ENCODE measurements at regions not wholly inside any gene's neighbourhood (a gene's known extent, or its start where the extent isn't known, plus 50 kb on each side); places are given as distances from the start of the nearest gene placed in this dataset.

DNA sequence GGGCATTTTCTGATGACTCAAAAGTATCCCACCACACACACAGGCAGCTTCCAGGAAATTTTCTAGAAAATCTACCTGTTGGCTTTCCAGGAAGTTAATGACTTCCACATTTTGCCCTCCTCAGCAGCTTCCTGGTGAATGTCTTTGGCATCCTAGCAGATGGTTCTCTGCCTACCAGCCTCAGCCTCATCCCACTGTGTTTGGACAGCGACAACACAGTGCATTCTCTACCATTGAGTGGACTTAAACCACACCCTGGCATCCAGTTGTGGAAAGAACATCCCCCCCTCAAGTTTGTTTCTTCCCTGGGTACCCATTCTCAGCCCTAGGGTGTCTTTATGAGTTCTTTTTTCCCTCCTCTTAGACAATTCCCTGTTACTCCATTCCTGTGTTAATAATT lies 50.8 kb upstream of the GADL1 start:
- DNase-seq: no peak

DNA sequence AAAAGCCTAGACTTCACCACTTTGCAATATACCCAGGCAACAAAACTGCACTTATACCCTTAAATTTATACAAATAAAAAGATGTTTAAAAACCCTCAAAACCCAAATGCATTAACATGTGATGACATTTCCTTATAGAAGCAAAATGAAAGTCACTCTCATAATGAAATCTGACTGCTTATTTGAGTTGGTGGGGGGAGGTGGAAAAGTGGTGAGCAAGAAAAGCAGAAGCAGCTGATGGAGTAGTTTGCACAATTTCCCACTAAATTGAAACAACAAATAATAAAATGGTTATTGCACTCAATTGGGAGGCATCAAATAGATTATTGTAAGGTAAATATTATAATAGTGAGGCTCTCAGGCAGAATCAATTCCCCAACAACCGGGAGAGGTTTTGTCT lies 54.0 kb upstream of the GADL1 start:
- no peak for DNase-seq

- DNase-seq: no peak
Observed at GRCh38 chr3:30951826-30952225, 57.4 kb upstream of the GADL1 start.

DNA sequence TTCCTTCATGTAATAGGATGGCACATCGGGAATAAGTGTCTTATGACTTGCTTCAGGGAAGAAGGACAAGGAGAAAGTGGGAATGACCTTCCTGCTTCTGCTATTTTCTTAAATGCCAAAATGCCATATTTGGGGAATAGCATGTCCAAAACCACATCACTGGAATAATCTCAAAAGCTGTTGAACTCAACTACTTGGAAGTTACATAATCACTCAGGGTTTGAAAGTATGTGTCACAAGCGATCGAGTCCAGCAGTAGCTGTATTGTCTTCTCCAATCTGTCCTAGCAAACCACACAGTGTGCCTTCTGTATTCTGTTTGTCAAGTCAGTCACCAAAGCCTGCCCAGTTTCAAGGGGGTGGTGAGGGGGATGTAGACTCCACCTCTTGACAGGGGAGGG lies 58.3 kb upstream of the GADL1 start:
- DNase-seq: no peak

DNA sequence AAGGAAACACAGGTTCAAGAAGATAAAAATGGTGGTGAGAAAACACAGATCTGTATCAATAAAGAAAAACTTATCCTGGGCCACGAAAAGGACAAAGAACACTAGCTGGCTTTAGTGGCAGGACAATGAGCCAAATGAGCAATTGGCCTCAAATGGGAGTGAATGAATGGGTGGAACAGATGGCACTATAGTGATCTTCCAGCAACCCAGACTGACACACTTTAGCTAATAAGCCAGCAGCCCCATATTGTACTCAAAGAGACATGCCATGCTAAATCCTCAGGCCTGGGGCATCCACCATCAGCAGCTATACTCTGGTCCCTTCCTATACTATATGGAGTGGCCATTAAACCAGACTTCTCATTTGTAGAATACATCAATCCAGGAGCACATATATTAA lies 60.0 kb upstream of the GADL1 start:
- DNase-seq: no peak

DNA sequence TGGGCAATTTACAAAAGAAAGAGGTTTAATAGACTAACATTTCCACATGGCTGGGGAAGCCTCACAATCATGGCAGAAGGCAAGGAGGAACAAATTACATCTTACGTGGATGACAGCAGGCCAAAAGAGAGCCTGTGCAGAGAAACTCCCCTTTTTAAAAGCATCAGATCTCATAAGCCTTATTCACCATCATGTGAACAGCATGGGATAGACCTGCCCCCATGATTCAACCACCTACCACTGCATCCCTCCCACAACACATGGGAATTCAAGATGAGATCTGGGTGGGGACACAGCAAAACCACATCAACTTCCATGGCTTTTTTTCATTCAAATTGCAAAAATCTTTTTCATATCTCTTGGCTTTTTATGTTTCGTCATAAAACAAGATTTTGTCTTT lies 67.6 kb upstream of the GADL1 start:
- no peak for DNase-seq

GRCh38 chr3:30962493-30962892 lies 68.0 kb upstream of the GADL1 start:
- no peak for DNase-seq

DNA sequence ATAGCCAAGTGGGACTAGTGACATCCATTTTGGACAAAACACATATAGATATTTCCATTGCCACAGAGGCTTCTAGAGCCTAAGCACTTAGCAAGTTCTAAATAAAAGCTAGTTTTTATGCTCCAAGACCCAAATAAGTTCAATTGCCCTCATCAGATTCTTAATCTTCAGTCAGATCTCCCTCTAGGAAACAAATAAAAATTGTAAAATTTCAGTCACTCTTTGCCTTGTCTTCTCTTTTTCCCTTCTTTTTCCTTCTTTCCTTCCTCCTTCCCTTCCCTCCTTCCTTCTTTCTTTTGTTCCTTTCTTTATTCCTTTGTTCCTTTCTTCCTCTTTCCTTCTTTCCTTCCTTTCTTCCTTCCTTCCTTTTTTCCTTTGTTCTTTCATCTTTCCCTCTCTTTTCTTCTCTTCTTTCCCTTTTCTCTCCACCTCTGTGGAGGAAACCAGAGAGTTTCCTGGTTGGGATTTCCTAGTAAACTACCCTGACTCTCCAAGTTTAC lies 68.8 kb upstream of the GADL1 start:
- no peak for DNase-seq

GRCh38 chr3:30964612-30965011 lies 70.2 kb upstream of the GADL1 start:
- no peak for DNase-seq

- DNase-seq: no peak
Observed at GRCh38 chr3:30966896-30967295, 72.4 kb upstream of the GADL1 start.

GRCh38 chr3:30970183-30970582 lies 75.7 kb upstream of the GADL1 start:
- peak; percentile 6 for DNase-seq

GRCh38 chr3:30972449-30972848 lies 78.0 kb upstream of the GADL1 start:
- DNase-seq: no peak

- DNase-seq: no peak
Observed at GRCh38 chr3:30974071-30974470, 79.6 kb upstream of the GADL1 start.

DNA sequence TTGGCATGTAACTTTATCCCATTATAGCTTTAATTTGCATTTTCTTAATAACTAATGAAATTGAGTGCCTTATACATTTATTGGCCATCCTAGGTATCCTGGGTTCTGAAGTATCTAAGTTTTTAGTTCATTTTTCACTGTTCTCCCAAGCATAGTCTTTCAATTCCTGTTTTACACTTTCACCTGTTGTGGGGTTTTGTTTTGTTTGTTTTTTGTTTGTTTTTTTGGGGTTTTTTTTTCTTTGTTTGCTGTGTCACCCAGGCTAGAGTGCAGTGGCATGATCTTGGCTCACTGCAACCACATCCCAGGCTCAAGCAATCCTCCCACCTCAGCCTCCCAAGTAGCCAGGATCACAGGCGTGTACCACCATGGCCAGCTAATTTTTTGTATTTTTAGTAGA lies 83.1 kb upstream of the GADL1 start:
- no peak for DNase-seq

- no peak for DNase-seq
Observed at GRCh38 chr3:30980993-30981392, 86.5 kb upstream of the GADL1 start.

DNA sequence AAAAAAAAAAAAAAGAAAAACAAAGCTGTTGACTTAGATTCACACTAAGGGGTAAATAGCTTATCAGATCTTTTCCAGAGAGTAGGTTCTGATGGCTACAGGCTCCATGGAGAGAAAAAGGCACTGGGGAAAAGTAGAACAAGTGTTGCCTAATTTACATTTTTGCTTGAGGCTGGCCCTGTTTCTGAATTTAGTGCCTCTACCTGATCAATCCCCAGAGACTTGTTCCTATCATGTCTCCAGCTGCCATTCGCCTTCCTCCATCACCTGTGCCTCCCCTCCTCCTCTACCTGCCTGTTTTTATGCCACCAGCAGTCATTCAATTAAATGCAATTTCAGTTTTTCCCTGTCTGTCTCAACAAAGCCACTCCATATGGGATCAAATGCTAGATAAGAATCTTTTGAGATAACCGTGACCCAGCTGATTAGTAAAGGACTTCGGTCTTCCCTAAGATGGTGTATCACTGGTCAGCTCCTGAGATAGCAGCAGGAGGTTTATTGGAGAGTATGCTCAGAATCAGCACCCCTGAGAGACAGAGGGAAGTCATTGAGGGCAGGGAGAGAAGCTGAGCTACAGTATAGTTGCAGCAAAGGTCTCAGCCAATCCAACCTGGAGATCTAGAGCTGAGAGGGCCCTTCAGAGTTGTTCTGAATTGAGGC lies 88.1 kb upstream of the GADL1 start:
- DNase-seq: no peak

DNA sequence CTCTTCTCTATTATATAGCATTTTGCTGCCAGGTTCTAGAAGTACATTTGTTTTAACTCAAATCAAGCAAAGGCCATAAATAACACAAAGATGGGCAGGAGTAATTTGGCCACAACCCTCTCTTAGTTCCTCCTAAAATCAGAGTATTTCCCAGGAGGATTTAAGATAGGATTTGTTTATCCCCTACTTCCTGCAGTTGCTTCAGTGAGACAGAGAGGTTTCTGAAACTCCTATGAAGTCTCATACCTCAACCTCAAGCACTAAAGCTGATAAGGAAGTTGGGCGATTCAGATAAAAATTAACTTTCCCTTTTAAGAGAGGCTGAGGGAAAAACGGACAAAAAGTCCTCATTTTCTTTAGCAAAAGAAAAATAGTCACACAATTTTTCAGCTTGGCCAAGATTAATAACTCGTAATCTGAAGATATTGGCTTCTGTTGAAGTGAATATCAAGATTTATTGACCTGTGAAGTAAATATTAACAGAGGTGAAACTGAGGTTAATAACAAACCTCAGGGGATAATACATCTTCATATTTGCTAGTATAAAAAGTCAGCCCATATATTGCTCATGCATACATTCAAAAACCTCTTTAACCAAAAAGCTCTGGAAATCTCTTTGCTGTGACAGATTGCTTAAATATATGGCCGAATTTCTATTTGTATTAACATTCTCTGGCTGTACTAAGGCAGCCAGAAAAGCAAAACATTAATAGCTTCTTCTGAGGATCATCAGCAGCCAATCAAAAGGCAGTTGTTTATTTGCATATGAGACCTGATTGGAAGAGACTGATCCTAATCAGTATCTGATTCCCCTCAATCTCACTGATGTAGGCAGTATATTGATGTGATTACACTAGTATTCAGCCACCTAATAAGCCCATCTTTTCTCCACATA lies 90.6 kb upstream of the GADL1 start:
- no peak for DNase-seq

DNA sequence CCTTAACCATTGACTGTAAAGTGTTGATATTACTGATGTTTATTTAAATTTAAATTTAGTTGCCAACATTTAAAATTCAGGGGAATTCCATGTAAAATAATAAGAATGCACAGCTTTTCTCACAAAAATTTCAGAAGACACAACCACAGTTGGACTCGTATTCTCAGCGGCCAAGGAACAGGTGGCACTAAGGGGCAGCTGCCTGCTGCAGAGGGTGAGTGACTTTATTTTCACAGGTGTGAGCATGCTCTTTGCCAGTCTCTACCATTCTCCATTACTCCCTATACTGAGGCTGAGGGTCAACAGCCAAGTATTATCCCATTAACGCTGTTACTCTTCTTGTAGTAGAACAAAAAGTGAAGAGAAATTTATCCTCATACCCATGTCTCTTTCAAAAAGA lies 92.1 kb upstream of the GADL1 start:
- DNase-seq: no peak

DNA sequence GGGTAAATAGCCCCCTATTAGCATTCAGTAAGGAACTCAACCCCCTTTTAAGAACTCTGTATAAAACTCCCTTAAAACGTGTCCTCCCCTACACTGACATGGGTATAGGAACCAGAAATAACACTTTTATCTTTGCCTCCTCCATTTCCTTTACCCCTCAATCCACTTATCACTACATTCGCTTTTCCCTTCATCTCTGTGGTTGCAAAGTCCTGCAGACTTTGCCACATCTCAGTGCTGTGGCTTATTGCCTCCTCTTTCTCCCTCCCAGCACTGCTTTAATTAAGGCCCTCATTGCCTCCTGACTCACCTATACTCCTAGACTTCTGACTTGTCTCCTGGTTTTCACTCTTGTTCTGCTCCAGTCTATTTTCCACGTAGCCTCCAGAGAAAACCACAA lies 94.3 kb upstream of the GADL1 start:
- no peak for DNase-seq

GRCh38 chr3:30989276-30990030 lies 95.0 kb upstream of the GADL1 start:
- no peak for DNase-seq

DNA sequence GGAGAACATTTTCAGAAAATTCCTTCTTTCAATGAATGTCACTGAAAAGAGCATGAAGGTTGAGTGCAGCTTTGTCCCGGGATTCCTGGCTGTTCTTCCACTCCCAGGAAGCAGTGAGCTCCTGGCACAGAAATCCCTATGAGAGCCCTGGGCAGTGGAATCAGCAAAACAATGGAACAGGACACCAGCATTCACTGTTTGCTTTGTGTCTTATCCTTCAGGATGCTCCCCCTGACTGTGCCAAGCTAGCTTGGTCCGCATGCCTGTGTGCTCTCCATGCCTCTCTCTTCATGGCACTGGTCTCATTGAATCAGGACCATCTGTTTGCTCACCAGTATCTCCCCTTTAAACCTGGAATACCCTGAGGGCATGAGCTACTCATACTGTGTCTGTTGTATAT lies 102.0 kb upstream of the GADL1 start:
- DNase-seq: peak; percentile 43

DNA sequence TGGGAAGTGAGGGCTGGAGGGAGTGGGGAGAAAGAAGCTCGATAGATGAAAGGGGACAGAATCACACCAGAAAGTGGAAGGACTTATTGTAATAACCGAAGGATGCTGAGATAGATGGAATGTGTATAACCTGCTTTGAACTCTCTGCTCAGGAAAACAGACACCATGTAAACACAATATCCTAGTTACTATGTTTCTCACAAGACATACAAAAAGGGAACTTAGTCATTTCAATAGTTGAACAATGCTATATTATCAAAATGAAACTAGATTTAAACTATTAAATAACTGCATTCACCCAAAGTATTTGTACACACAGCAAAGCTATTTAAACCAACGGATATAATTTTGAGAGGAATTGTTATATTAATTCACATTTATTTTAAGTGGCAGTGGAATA lies 108.3 kb upstream of the GADL1 start:
- DNase-seq: no peak

GRCh38 chr3:31004025-31004678 lies 109.7 kb upstream of the GADL1 start:
- DNase-seq: no peak
